NCI-H1417 (cell line): ENCODE measurements at regions not wholly inside any gene's neighbourhood (a gene's known extent, or its start where the extent isn't known, plus 50 kb on each side); places are given as distances from the start of the nearest gene placed in this dataset.
A peak's percentile ranks its signal among the peaks of the same experiment; 100 is the strongest.

ENCODE experiments used
- DNase-seq, 3 experiments: peaks; one replicate each; lab custom pipeline; 2025; lab: John Stamatoyannopoulos, UW

- DNase-seq: peak in 1 of 3 experiments; percentile 60
Measured at GRCh38 chr12:93154753-93155480, 222.8 kb upstream of the NUDT4 start.

GRCh38 chr12:93156086-93156716 is 221.5 kb upstream of the NUDT4 start:
- peak in 2 of 3 experiments; percentile 90 to 97 for DNase-seq

- DNase-seq: no peak
Measured at GRCh38 chr12:93157279-93157678, 220.4 kb upstream of the NUDT4 start.

- DNase-seq: no peak
Measured at GRCh38 chr12:93158065-93158843, 219.5 kb upstream of the NUDT4 start.

- no peak for DNase-seq
Measured at GRCh38 chr12:93163260-93164036, 214.3 kb upstream of the NUDT4 start.

- peak in 1 of 3 experiments; percentile 54 for DNase-seq
Measured at GRCh38 chr12:93164103-93164880, 213.4 kb upstream of the NUDT4 start.

GRCh38 chr12:93165384-93165932 is 212.3 kb upstream of the NUDT4 start:
- peak in 2 of 3 experiments; percentile 20 for DNase-seq

GRCh38 chr12:93166541-93167307 is 211.0 kb upstream of the NUDT4 start:
- DNase-seq: no peak

GRCh38 chr12:93167331-93167730 is 210.4 kb upstream of the NUDT4 start:
- DNase-seq: no peak

- DNase-seq: no peak
Measured at GRCh38 chr12:93167841-93168492, 209.8 kb upstream of the NUDT4 start.

- DNase-seq: no peak
Measured at GRCh38 chr12:93168751-93169150, 209.0 kb upstream of the NUDT4 start.

GRCh38 chr12:93169536-93169935 is 208.2 kb upstream of the NUDT4 start:
- no peak for DNase-seq

GRCh38 chr12:93170928-93171327 is 206.8 kb upstream of the NUDT4 start:
- DNase-seq: no peak

- no peak for DNase-seq
Measured at GRCh38 chr12:93173178-93173957, 204.4 kb upstream of the NUDT4 start.

GRCh38 chr12:93174048-93174447 is 203.7 kb upstream of the NUDT4 start:
- DNase-seq: no peak

GRCh38 chr12:93174473-93174872 is 203.3 kb upstream of the NUDT4 start:
- DNase-seq: no peak

- no peak for DNase-seq
Measured at GRCh38 chr12:93176165-93176564, 201.6 kb upstream of the NUDT4 start.

- no peak for DNase-seq
Measured at GRCh38 chr12:93176610-93177126, 201.1 kb upstream of the NUDT4 start.
